ENCODE measurements at regions not wholly inside any gene's neighbourhood (a gene's known extent, or its start where the extent isn't known, plus 50 kb on each side); places are given as distances from the start of the nearest gene placed in this dataset.

- no peak overlapping the region for H3K4me3 ChIP-seq (ENCODE audit: low read depth, low read length, poor library complexity, severe bottlenecking)
- no peak overlapping the region for H3K4me2 ChIP-seq (ENCODE audit: low read length)
- H2AFZ ChIP-seq (ENCODE audit: low read length), result no peak overlapping the region
- TF ChIP-seq CTCF (IDR thresholded peaks at IDR 0.05; ENCODE audit: low read length) (no peak), EZH2 (IDR thresholded peaks at IDR 0.05; ENCODE audit: borderline replicate concordance, low read length) (no peak)
- no peaks in the 10 kb centered on the region for H3F3A ChIP-seq (ENCODE audit: insufficient read depth, low read length)
- no peak overlapping the region for H3K27ac ChIP-seq (ENCODE audit: low read depth, low read length, poor library complexity, severe bottlenecking)
- no peaks in the 10 kb centered on the region for H3K36me3 ChIP-seq (ENCODE audit: insufficient read depth, low read length)
- no peaks in the 10 kb centered on the region for H3K9me3 ChIP-seq (ENCODE audit: low read length)
- no peaks in the 10 kb centered on the region for H3K27me3 ChIP-seq (ENCODE audit: insufficient read depth, low read length)
- no peaks in the 10 kb centered on the region for H3K4me1 ChIP-seq (ENCODE audit: insufficient read depth, low read length, severe bottlenecking)
- H4K20me1 ChIP-seq (ENCODE audit: insufficient read depth, low read length), result no peaks in the 10 kb centered on the region
- no peak overlapping the region for H3K9ac ChIP-seq (ENCODE audit: low read length)
- no peaks in the 10 kb centered on the region; the same call in 1 of the 2 replicates for H3K9me2 ChIP-seq (ENCODE audit: low read depth, low read length)
- no peaks in the 10 kb centered on the region for H3K79me2 ChIP-seq (ENCODE audit: insufficient read depth, low read length)
These were observed 696.9 kb downstream of the KCNJ2 start for GRCh38 chr17:70865993-70866804.

GRCh38 chr17:70868149-70868548 is 698.8 kb downstream of the KCNJ2 start:
- Histone ChIP-seq H4K20me1 (ENCODE audit: insufficient read depth, low read length) (no peaks in the 10 kb centered on the region), H3K36me3 (ENCODE audit: insufficient read depth, low read length) (no peaks in the 10 kb centered on the region), H3K27ac (ENCODE audit: low read depth, low read length, poor library complexity, severe bottlenecking) (no peak overlapping the region), H3K4me2 (ENCODE audit: low read length) (no peak overlapping the region), H3K79me2 (ENCODE audit: insufficient read depth, low read length) (no peaks in the 10 kb centered on the region), H2AFZ (ENCODE audit: low read length) (no peak overlapping the region), H3K9me3 (ENCODE audit: low read length) (no peaks in the 10 kb centered on the region), H3K4me1 (ENCODE audit: insufficient read depth, low read length, severe bottlenecking) (no peaks in the 10 kb centered on the region), H3K9me2 (ENCODE audit: low read depth, low read length) (no peaks in the 10 kb centered on the region; the same call in 1 of the 2 replicates), H3K4me3 (ENCODE audit: low read depth, low read length, poor library complexity, severe bottlenecking) (no peak overlapping the region), H3K27me3 (ENCODE audit: insufficient read depth, low read length) (no peaks in the 10 kb centered on the region), H3K9ac (ENCODE audit: low read length) (no peak overlapping the region), H3F3A (ENCODE audit: insufficient read depth, low read length) (no peaks in the 10 kb centered on the region)
- TF ChIP-seq EZH2 (IDR thresholded peaks at IDR 0.05; ENCODE audit: borderline replicate concordance, low read length) (no peak), CTCF (IDR thresholded peaks at IDR 0.05; ENCODE audit: low read length) (no peak)

- no peak overlapping the region for H3K4me3 ChIP-seq (ENCODE audit: low read depth, low read length, poor library complexity, severe bottlenecking)
- no peak for TF ChIP-seq EZH2 (IDR thresholded peaks at IDR 0.05; ENCODE audit: borderline replicate concordance, low read length)
- no peak for TF ChIP-seq CTCF (IDR thresholded peaks at IDR 0.05; ENCODE audit: low read length)
- no peak overlapping the region for H2AFZ ChIP-seq (ENCODE audit: low read length)
- H3K27me3 ChIP-seq (ENCODE audit: insufficient read depth, low read length), result no peaks in the 10 kb centered on the region
- no peaks in the 10 kb centered on the region for H4K20me1 ChIP-seq (ENCODE audit: insufficient read depth, low read length)
- H3K79me2 ChIP-seq (ENCODE audit: insufficient read depth, low read length), result no peaks in the 10 kb centered on the region
- H3K36me3 ChIP-seq (ENCODE audit: insufficient read depth, low read length), result no peaks in the 10 kb centered on the region
- H3K9ac ChIP-seq (ENCODE audit: low read length), result no peak overlapping the region
- H3K27ac ChIP-seq (ENCODE audit: low read depth, low read length, poor library complexity, severe bottlenecking), result no peak overlapping the region
- H3K9me2 ChIP-seq (ENCODE audit: low read depth, low read length), result no peaks in the 10 kb centered on the region; the same call in 1 of the 2 replicates
- H3K4me1 ChIP-seq (ENCODE audit: insufficient read depth, low read length, severe bottlenecking), result no peaks in the 10 kb centered on the region
- no peaks in the 10 kb centered on the region for H3F3A ChIP-seq (ENCODE audit: insufficient read depth, low read length)
- H3K9me3 ChIP-seq (ENCODE audit: low read length), result no peaks in the 10 kb centered on the region
- no peak overlapping the region for H3K4me2 ChIP-seq (ENCODE audit: low read length)
These were observed 700.2 kb downstream of the KCNJ2 start for GRCh38 chr17:70869402-70870085.

Measured in OCI-LY1 (cell line).